Activated naive CD8-positive, alpha-beta T cell treated with anti-CD3 and anti-CD28 coated beads, Interleukin-2, amount 10 ng/mL, durations not matched to agents 7 days and 5 days (primary cell): ENCODE measurements at regions not wholly inside any gene's neighbourhood (a gene's known extent, or its start where the extent isn't known, plus 50 kb on each side); places are given as distances from the start of the nearest gene placed in this dataset.

Source experiments
- ATAC-seq: fragments of 150-1000 bp; cut with Tn5 transposase; one replicate; pipeline ENCODE4 v1.10.0; 2021; ENCODE audit warnings: low read depth, moderate library complexity
- POLR2A ChIA-PET: fragments of 350-600 bp; sonication (Branson Sonifier 250); formaldehyde crosslinking; loops from one replicate; lab custom pipeline; 2021; ENCODE audit warnings: antibody characterized with exemption; lab: Charles Lee
- DNase-seq: peaks from one replicate; pipeline ENCODE4 v3.0.0; 2021
- H3K27ac Mint-ChIP-seq: one replicate; pipeline ENCODE4 v1.8.0; 2022; ENCODE audit warnings: mild to moderate bottlenecking, mixed read lengths
- H3K27me3 Mint-ChIP-seq: one replicate; pipeline ENCODE4 v1.8.0; 2022; ENCODE audit warnings: mild to moderate bottlenecking, moderate library complexity, mixed read lengths
- H3K36me3 Mint-ChIP-seq: one replicate; pipeline ENCODE4 v1.8.0; 2021; ENCODE audit warnings: mild to moderate bottlenecking, mixed read lengths
- H3K4me1 Mint-ChIP-seq: one replicate; pipeline ENCODE4 v1.8.0; 2021; ENCODE audit warnings: mixed read lengths
- H3K4me3 Mint-ChIP-seq: one replicate; pipeline ENCODE4 v1.8.0; 2022; ENCODE audit warnings: mild to moderate bottlenecking, moderate library complexity, mixed read lengths
- H3K9me3 Mint-ChIP-seq: one replicate; pipeline ENCODE4 v1.8.0; 2021; ENCODE audit warnings: mixed read lengths

GRCh38 chr4:104896660-104897645, 249.7 kb upstream of the TET2 start:
- H3K9me3 Mint-ChIP-seq = peaks cover 19% of the 10 kb centered on the region
- H3K27me3 Mint-ChIP-seq = no peaks in the 10 kb centered on the region
- H3K4me1 Mint-ChIP-seq = peaks cover 12% of the 10 kb centered on the region
- no peak for DNase-seq
- H3K27ac Mint-ChIP-seq = no peak overlapping the region
- ATAC-seq = no peak
- no peak overlapping the region for H3K4me3 Mint-ChIP-seq
- H3K36me3 Mint-ChIP-seq = peaks cover 25% of the 10 kb centered on the region
- POLR2A ChIA-PET = no interaction called here

- peaks cover 21% of the 10 kb centered on the region for H3K36me3 Mint-ChIP-seq
- H3K4me3 Mint-ChIP-seq = no peak overlapping the region
- no peak overlapping the region for H3K27ac Mint-ChIP-seq
- H3K9me3 Mint-ChIP-seq = peaks cover 14% of the 10 kb centered on the region
- no peaks in the 10 kb centered on the region for H3K27me3 Mint-ChIP-seq
- H3K4me1 Mint-ChIP-seq = peaks cover 18% of the 10 kb centered on the region
- ATAC-seq = no peak
- DNase-seq = no peak
- POLR2A ChIA-PET = no interaction called here
Measured at GRCh38 chr4:104899863-104900262, 246.8 kb upstream of the TET2 start.

GRCh38 chr4:104901438-104901837, 245.2 kb upstream of the TET2 start:
- H3K4me1 Mint-ChIP-seq = peaks cover 18% of the 10 kb centered on the region
- no peak for DNase-seq
- peaks cover 21% of the 10 kb centered on the region for H3K36me3 Mint-ChIP-seq
- H3K4me3 Mint-ChIP-seq = no peak overlapping the region
- peaks cover 14% of the 10 kb centered on the region for H3K9me3 Mint-ChIP-seq
- no peak overlapping the region for H3K27ac Mint-ChIP-seq
- POLR2A ChIA-PET = interaction anchor here (1.3 to 1.4 kb wide), 2 partner anchors 18 to 572 kb away, joined by 3 to 4 read pairs; partner anchors contain the start of gene PPA2
- no peak for ATAC-seq
- no peaks in the 10 kb centered on the region for H3K27me3 Mint-ChIP-seq

DNA sequence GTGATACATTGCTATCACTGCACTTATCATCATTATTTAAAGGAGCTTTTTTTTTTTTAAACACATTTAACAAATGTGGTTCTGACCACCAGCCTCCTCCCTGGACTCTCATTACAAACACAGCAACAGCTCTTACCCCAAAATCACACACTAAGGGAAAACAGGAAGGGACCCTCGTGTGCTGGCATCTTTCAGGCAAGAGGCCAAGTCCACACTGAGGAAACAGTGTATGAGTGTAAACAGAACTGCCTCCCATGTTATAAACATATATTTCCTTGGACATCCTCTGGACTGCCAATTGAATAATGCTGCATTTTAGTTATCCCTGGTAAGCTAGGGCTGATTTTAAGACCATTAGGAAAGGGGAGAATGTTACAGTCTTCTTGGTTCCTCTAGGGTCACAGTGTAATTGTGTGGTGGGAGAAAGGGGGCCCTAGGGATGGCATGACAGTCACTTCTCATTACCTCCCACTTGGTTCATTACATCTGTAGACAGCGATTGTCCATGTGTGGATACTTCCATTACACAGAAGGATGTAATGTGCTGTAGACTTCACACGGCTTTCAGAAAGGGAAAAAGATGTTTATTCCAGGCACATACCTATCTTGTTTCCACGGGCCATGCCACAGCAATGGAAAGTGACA, 244.6 kb upstream of the TET2 start:
- Mint-ChIP-seq H3K4me1 (peaks cover 15% of the 10 kb centered on the region), H3K27ac (no peak overlapping the region), H3K9me3 (peaks cover 14% of the 10 kb centered on the region), H3K36me3 (peaks cover 20% of the 10 kb centered on the region), H3K4me3 (no peak overlapping the region), H3K27me3 (no peaks in the 10 kb centered on the region)
- ATAC-seq (no peak), DNase-seq (no peak)
- POLR2A ChIA-PET = interaction anchor here (1.3 to 1.4 kb wide), 2 partner anchors 17 to 571 kb away, joined by 3 to 4 read pairs; partner anchors contain the start of gene PPA2

DNA sequence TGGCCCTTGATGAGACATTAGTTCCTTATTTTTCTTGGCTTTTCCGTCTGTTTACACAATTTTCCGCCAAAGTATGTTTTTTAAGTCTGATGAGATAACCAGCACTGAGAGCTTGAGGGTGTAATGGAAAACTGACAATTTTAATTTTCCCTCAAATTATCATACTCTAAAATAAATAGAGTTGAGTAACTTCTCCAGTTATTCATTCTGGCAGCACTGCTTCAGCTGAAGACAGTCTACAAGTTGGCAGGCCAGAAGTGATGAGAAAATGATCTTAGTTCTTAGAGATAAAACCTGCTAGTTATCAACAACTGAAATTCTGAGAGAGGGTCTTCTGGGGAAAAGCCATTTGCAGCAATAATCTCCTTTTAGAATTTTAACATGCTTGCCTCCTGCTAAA, 241.6 kb upstream of the TET2 start:
- H3K4me1 Mint-ChIP-seq = peaks cover 13% of the 10 kb centered on the region
- peaks cover 8% of the 10 kb centered on the region for H3K36me3 Mint-ChIP-seq
- POLR2A ChIA-PET = interaction anchor here (1.7 kb wide), 1 partner anchor 27 kb away, joined by 4 read pairs; no protein-coding TSS in a partner anchor
- no peak overlapping the region for H3K27ac Mint-ChIP-seq
- DNase-seq (no peak), ATAC-seq (no peak)
- no peak overlapping the region for H3K4me3 Mint-ChIP-seq
- H3K9me3 Mint-ChIP-seq = peaks cover 3% of the 10 kb centered on the region
- H3K27me3 Mint-ChIP-seq = no peaks in the 10 kb centered on the region

- Mint-ChIP-seq H3K4me3 (no peak overlapping the region), H3K36me3 (peaks cover 7% of the 10 kb centered on the region), H3K9me3 (peaks cover 3% of the 10 kb centered on the region), H3K27me3 (no peaks in the 10 kb centered on the region), H3K4me1 (peaks cover 12% of the 10 kb centered on the region), H3K27ac (no peak overlapping the region)
- DNase-seq = no peak
- POLR2A ChIA-PET = interaction anchor here (1.7 kb wide), 1 partner anchor 26 kb away, joined by 4 read pairs; no protein-coding TSS in a partner anchor
- ATAC-seq = no peak
Measured at GRCh38 chr4:104905546-104905945, 241.1 kb upstream of the TET2 start.

- peaks cover 4% of the 10 kb centered on the region for H3K36me3 Mint-ChIP-seq
- POLR2A ChIA-PET = interaction anchor here (1.7 kb wide), 1 partner anchor 25 kb away, joined by 4 read pairs; no protein-coding TSS in a partner anchor
- DNase-seq = no peak
Measured at GRCh38 chr4:104906276-104906675, 240.4 kb upstream of the TET2 start.

DNA sequence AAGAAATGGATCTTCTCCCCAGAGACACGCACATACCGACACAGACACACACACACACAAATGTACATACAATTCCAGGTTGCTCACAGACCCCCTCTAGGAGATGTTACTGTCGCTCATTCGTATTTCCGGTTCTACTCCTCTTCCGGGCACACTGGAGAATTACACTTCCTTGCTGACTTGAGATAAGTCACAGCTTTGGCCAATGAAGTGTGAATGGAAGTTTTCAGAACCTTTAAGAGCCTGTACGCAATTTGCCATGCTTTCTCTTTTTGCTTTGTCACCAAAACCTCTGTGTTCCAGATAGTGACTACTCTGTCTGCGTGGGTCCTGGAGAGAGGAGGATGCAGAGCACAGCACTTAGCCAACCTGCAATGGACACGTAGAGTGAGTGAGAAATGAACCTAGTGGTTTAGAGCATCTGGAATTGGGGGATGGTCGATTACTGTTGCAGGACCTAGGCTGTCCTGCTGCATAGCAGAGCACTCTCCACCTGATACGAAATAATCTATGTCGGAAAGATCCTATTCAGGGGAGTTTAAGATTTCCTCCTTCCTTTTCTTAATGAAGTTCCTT, 239.5 kb upstream of the TET2 start:
- Mint-ChIP-seq H3K9me3 (peaks cover 9% of the 10 kb centered on the region), H3K4me1 (peaks cover 7% of the 10 kb centered on the region), H3K36me3 (peaks cover 4% of the 10 kb centered on the region), H3K27ac (no peak overlapping the region), H3K27me3 (no peaks in the 10 kb centered on the region), H3K4me3 (no peak overlapping the region)
- DNase-seq = no peak
- no peak for ATAC-seq
- POLR2A ChIA-PET = no interaction called here

More at GRCh38 chr4:104906276-104906675, 240.4 kb upstream of the TET2 start:
- H3K9me3 Mint-ChIP-seq = peaks cover 4% of the 10 kb centered on the region
- H3K4me1 Mint-ChIP-seq = peaks cover 12% of the 10 kb centered on the region
- no peak overlapping the region for H3K4me3 Mint-ChIP-seq
- H3K27me3 Mint-ChIP-seq = no peaks in the 10 kb centered on the region
- ATAC-seq = no peak
- no peak overlapping the region for H3K27ac Mint-ChIP-seq

DNA sequence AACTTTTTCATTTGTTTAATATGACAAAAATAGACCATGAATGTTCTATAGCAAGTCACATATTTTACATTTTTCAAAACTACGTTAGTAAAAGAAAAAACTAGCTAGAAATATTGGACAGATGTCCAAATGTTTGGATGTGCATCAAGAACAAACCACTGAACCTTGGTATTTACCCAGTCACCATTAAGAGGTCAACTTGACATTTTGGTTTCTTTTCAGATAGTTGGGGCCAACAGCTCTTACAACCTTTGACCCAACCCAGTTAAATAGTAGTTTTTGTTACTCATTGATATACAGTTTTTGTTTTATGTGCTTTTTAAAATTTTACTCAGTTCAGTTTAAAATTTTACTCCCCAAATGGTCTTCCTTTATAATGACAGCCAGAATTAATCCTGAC, 238.7 kb upstream of the TET2 start:
- ATAC-seq = no peak

GRCh38 chr4:104909376-104909775, 237.3 kb upstream of the TET2 start:
- no peak overlapping the region for H3K4me3 Mint-ChIP-seq
- H3K9me3 Mint-ChIP-seq = peaks cover 11% of the 10 kb centered on the region
- DNase-seq = no peak
- H3K27ac Mint-ChIP-seq = no peak overlapping the region
- POLR2A ChIA-PET = no interaction called here
- peaks cover 6% of the 10 kb centered on the region for H3K36me3 Mint-ChIP-seq
- no peak for ATAC-seq
- no peaks in the 10 kb centered on the region for H3K27me3 Mint-ChIP-seq
- peaks cover 4% of the 10 kb centered on the region for H3K4me1 Mint-ChIP-seq

More for the DNA sequence above, 238.7 kb upstream of the TET2 start:
- Mint-ChIP-seq H3K27me3 (no peaks in the 10 kb centered on the region), H3K9me3 (peaks cover 12% of the 10 kb centered on the region), H3K36me3 (peaks cover 11% of the 10 kb centered on the region), H3K4me3 (no peak overlapping the region), H3K27ac (no peak overlapping the region), H3K4me1 (peaks cover 9% of the 10 kb centered on the region)
- POLR2A ChIA-PET = no interaction called here
- no peak for DNase-seq

- H3K4me1 Mint-ChIP-seq = peaks cover 2% of the 10 kb centered on the region
- no peak overlapping the region for H3K4me3 Mint-ChIP-seq
- DNase-seq = no peak
Measured at GRCh38 chr4:104912518-104912917, 234.2 kb upstream of the TET2 start.

GRCh38 chr4:104915373-104915772, 231.3 kb upstream of the TET2 start:
- DNase-seq (no peak), ATAC-seq (no peak)
- Mint-ChIP-seq H3K27ac (no peak overlapping the region), H3K27me3 (no peaks in the 10 kb centered on the region), H3K4me3 (no peak overlapping the region), H3K9me3 (peaks cover 14% of the 10 kb centered on the region), H3K36me3 (peaks cover 7% of the 10 kb centered on the region), H3K4me1 (peaks cover 11% of the 10 kb centered on the region)
- POLR2A ChIA-PET = no interaction called here

More at GRCh38 chr4:104912518-104912917, 234.2 kb upstream of the TET2 start:
- no peak overlapping the region for H3K27ac Mint-ChIP-seq
- peaks cover 6% of the 10 kb centered on the region for H3K36me3 Mint-ChIP-seq
- POLR2A ChIA-PET = no interaction called here
- peaks cover 14% of the 10 kb centered on the region for H3K9me3 Mint-ChIP-seq
- ATAC-seq = no peak
- no peaks in the 10 kb centered on the region for H3K27me3 Mint-ChIP-seq

- H3K27me3 Mint-ChIP-seq = no peaks in the 10 kb centered on the region
- DNase-seq (no peak), ATAC-seq (no peak)
- no peak overlapping the region for H3K4me3 Mint-ChIP-seq
- peaks cover 13% of the 10 kb centered on the region for H3K4me1 Mint-ChIP-seq
- no peak overlapping the region for H3K27ac Mint-ChIP-seq
- peaks cover 12% of the 10 kb centered on the region for H3K9me3 Mint-ChIP-seq
- H3K36me3 Mint-ChIP-seq = peaks cover 9% of the 10 kb centered on the region
- POLR2A ChIA-PET = no interaction called here
Measured at GRCh38 chr4:104915864-104916263, 230.8 kb upstream of the TET2 start.
